ENCODE measurements at regions not wholly inside any gene's neighbourhood (a gene's known extent, or its start where the extent isn't known, plus 50 kb on each side); places are given as distances from the start of the nearest gene placed in this dataset.

DNA sequence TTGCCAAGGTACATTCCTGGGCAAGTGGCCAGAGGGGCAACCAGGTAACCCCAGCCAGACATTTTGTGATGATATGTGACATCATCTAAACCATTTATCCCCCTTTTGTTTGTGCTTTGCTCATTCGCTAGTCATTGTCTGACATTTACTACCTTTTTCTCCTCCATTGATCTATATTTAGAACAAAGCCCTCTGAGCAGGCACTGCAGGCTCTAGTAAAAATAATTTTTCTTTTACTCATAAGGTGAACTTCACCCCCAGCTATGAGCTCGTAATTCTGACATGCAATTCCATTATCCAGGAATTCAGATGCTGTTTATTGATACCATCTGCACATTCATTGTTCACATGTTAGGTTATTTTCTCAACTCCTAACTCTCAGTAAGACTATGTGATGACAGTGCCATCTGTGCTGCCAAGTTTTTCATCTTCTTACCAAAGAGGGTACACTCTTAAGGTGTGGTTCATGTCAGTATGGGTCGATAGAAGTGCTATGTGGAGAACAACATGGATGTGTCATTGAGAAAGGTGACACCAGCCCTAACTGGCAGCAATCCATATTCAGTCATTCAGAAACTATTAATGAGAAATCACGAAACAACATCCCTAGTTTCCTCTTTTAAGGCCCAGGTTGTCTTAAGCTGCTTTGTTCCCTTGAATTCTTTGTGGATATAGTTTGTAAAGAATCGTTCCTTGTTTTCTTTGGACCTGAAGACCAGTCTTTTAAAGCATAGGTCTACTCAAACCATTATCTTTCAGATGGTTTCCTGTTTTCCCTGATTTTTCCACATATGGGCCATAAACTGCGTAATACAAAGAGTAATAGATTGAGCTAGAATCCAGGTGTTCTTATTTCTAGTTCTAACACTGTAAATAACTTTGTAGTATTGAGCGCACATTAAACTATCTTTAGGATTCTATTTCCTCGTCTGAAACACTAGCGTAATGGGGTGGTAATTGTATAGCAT is 978.1 kb upstream of the CDH2 start:
- TF ChIP-seq CTCF (IDR thresholded peaks at IDR 0.05; ENCODE audit: borderline replicate concordance, extremely low read depth, low read length, poor library complexity, severe bottlenecking): no peak
- no peak for TF ChIP-seq EZH2 (IDR thresholded peaks at IDR 0.05; ENCODE audit: borderline replicate concordance, low read depth, low read length, severe bottlenecking)
